ENCODE measurements at regions not wholly inside any gene's neighbourhood (a gene's known extent, or its start where the extent isn't known, plus 50 kb on each side); places are given as distances from the start of the nearest gene placed in this dataset.

- TF ChIP-seq FUBP1 (CRISPR knock-in tag; IDR thresholded peaks at IDR 0.05; ENCODE audit: borderline replicate concordance) = no peak
- TF ChIP-seq EP300 (IDR thresholded peaks at IDR 0.05; ENCODE audit: low read depth in 2 of 2, low read length in 2 of 2) = no peak
- TF ChIP-seq EP300 (CRISPR knock-in tag; IDR thresholded peaks at IDR 0.05; ENCODE audit: borderline replicate concordance) = no peak
- TF ChIP-seq NR2C2 (CRISPR knock-in tag; IDR thresholded peaks at IDR 0.05; ENCODE audit: borderline replicate concordance) = no peak
Measured at GRCh38 chr5:143514616-143515335, 111.3 kb upstream of the NR3C1 start.

Measured in HepG2 (cell line).